OCI-LY7 (cell line): ENCODE measurements at regions not wholly inside any gene's neighbourhood (a gene's known extent, or its start where the extent isn't known, plus 50 kb on each side); places are given as distances from the start of the nearest gene placed in this dataset.

Experiments
- BruUV-seq: library from RNA; stranded (reverse); fragments of 400-500 nt; replicated peaks from 2 replicates; lab custom pipeline; 2021; lab: Mats Ljungman, UMichigan
- CTCF ChIA-PET: fragments of 300-600 bp; sonication (Branson Sonifier 250); formaldehyde crosslinking; loops from one replicate; lab custom pipeline; 2022; ENCODE audit warnings: antibody characterized with exemption; ENCODE audit not compliant: unreplicated experiment; lab: Charles Lee
- POLR2A ChIA-PET: fragments of 300-600 bp; sonication (Branson Sonifier 250); formaldehyde crosslinking; loops from one replicate; lab custom pipeline; 2022; ENCODE audit warnings: antibody characterized with exemption; lab: Charles Lee
- DNase-seq: peaks from one replicate; pipeline ENCODE4 v3.0.0-alpha.2; 2015; ENCODE audit warnings: low spot score
- H2AFZ ChIP-seq: fragments of 200-600 bp; sonication (generic), shearing (Covaris generic); 2 replicates; pipeline ENCODE4 v1.6.1; 2014; ENCODE audit warnings: mild to moderate bottlenecking, antibody characterized with exemption, low read length, moderate library complexity
- H3K27ac ChIP-seq: fragments of 200-600 bp; sonication (generic); 2 replicates; pipeline ENCODE4 v1.5.1; 2014; ENCODE audit warnings: mixed run types, low read depth, mild to moderate bottlenecking, moderate library complexity, low read length, inconsistent platforms; ENCODE audit not compliant: poor library complexity, severe bottlenecking
- H3K36me3 ChIP-seq: fragments of 200-600 bp; sonication (generic); 2 replicates; pipeline ENCODE4 v1.6.1; 2014; ENCODE audit warnings: mild to moderate bottlenecking, antibody characterized with exemption, low read length, moderate library complexity, mixed read lengths; ENCODE audit not compliant: insufficient read depth
- H3K4me1 ChIP-seq: fragments of 200-600 bp; sonication (generic); 2 replicates; pipeline ENCODE4 v1.5.1; 2014; ENCODE audit warnings: mild to moderate bottlenecking, low read length; ENCODE audit not compliant: insufficient read depth, poor library complexity, severe bottlenecking
- H3K4me2 ChIP-seq: fragments of 200-600 bp; sonication (generic); 2 replicates; pipeline ENCODE4 v1.6.1; 2014; ENCODE audit warnings: mild to moderate bottlenecking, low read length
- H3K4me3 ChIP-seq: fragments of 200-600 bp; sonication (generic); 2 replicates; pipeline ENCODE4 v1.5.1; 2014; ENCODE audit warnings: mild to moderate bottlenecking, low read depth, low read length; ENCODE audit not compliant: poor library complexity, severe bottlenecking
- H3K79me2 ChIP-seq: fragments of 200-600 bp; sonication (generic); 2 replicates; pipeline ENCODE4 v1.6.1; 2016; ENCODE audit warnings: low read depth, mild to moderate bottlenecking, low read length, moderate library complexity, mixed read lengths; ENCODE audit not compliant: insufficient read depth
- H3K9me2 ChIP-seq: fragments of 200-600 bp; sonication (generic); 2 replicates; pipeline ENCODE4 v1.6.1; 2016; ENCODE audit warnings: mild to moderate bottlenecking, low read length, mixed read lengths; ENCODE audit not compliant: insufficient read depth
- H3K9me3 ChIP-seq: fragments of 200-600 bp; sonication (generic); 2 replicates; pipeline ENCODE4 v1.6.1; 2014; ENCODE audit warnings: mild to moderate bottlenecking, mixed run types, low read length, mixed read lengths
- H4K20me1 ChIP-seq: fragments of 200-600 bp; sonication (generic); 2 replicates; pipeline ENCODE4 v1.6.1; 2014; ENCODE audit warnings: mild to moderate bottlenecking, antibody characterized with exemption, low read length, moderate library complexity, mixed read lengths; ENCODE audit not compliant: insufficient read depth
- CTCF ChIP-seq: fragments of 200-600 bp; sonication (generic); conservative IDR thresholded peaks from 2 replicates; pipeline ENCODE4 v1.5.1; 2014; ENCODE audit warnings: mild to moderate bottlenecking, antibody characterized with exemption, low read length, moderate library complexity, mixed read lengths
- EZH2phosphoT487 ChIP-seq: fragments of 200-600 bp; sonication (generic); IDR thresholded peaks from 2 replicates; pipeline ENCODE4 v1.6.1; 2018; ENCODE audit warnings: low read depth, borderline replicate concordance, mild to moderate bottlenecking, mixed run types, antibody characterized with exemption, low read length, moderate library complexity, mixed read lengths
- intact Hi-C: fragments of 100-400 bp; cut with micrococcal nuclease; formaldehyde crosslinking; loops from one replicate; pipeline ENCODE4 v1.10.0; 2022; ENCODE audit not compliant: unreplicated experiment

GRCh38 chr6:121573481-121573880 lies 138.0 kb downstream of the GJA1 start:
- Histone ChIP-seq H3K79me2 (no peaks in the 10 kb centered on the region), H2AFZ (no peak overlapping the region), H3K4me3 (no peak overlapping the region), H3K4me1 (no peaks in the 10 kb centered on the region), H3K9me3 (no peaks in the 10 kb centered on the region), H3K9me2 (no peaks in the 10 kb centered on the region), H3K27ac (no peak overlapping the region), H3K36me3 (no peaks in the 10 kb centered on the region), H4K20me1 (no peaks in the 10 kb centered on the region), H3K4me2 (no peak overlapping the region)
- intact Hi-C loops = no loop called here
- DNase-seq = no peak
- BruUV-seq = no TSS peak
- TF ChIP-seq EZH2phosphoT487 = no peak
- no peak for TF ChIP-seq CTCF
- CTCF ChIA-PET = no interaction called here
- POLR2A ChIA-PET = no interaction called here

- intact Hi-C loops = no loop called here
- no peak for DNase-seq
- Histone ChIP-seq H3K4me3 (no peak overlapping the region), H3K4me1 (no peaks in the 10 kb centered on the region), H2AFZ (no peak overlapping the region), H3K9me2 (no peaks in the 10 kb centered on the region), H4K20me1 (no peaks in the 10 kb centered on the region), H3K4me2 (no peak overlapping the region), H3K9me3 (no peaks in the 10 kb centered on the region), H3K27ac (no peak overlapping the region), H3K36me3 (no peaks in the 10 kb centered on the region), H3K79me2 (no peaks in the 10 kb centered on the region)
- TF ChIP-seq CTCF (no peak), EZH2phosphoT487 (no peak)
- POLR2A ChIA-PET = no interaction called here
- CTCF ChIA-PET = no interaction called here
- no TSS peak for BruUV-seq
These were observed 142.8 kb downstream of the GJA1 start for GRCh38 chr6:121578216-121578615.

GRCh38 chr6:121579478-121579877 lies 144.0 kb downstream of the GJA1 start:
- no peak overlapping the region for H3K4me3 ChIP-seq
- H3K9me3 ChIP-seq = no peaks in the 10 kb centered on the region
- DNase-seq = no peak
- H4K20me1 ChIP-seq = no peaks in the 10 kb centered on the region
- intact Hi-C loops = no loop called here
- ChIA-PET CTCF (no interaction called here), POLR2A (no interaction called here)
- TF ChIP-seq EZH2phosphoT487 = no peak
- TF ChIP-seq CTCF = no peak
- no peaks in the 10 kb centered on the region for H3K36me3 ChIP-seq
- BruUV-seq = no TSS peak
- H3K79me2 ChIP-seq = no peaks in the 10 kb centered on the region
- H3K4me1 ChIP-seq = no peaks in the 10 kb centered on the region
- H2AFZ ChIP-seq = no peak overlapping the region
- H3K27ac ChIP-seq = no peak overlapping the region
- H3K9me2 ChIP-seq = no peaks in the 10 kb centered on the region
- H3K4me2 ChIP-seq = no peak overlapping the region
